Endothelial cell of umbilical vein (primary cell): ENCODE measurements at regions not wholly inside any gene's neighbourhood (a gene's known extent, or its start where the extent isn't known, plus 50 kb on each side); places are given as distances from the start of the nearest gene placed in this dataset.

Experiments
- BruUV-seq: library from RNA; stranded (reverse); fragments of 400-500 nt; replicated peaks from 2 replicates; lab custom pipeline; 2021; lab: Mats Ljungman, UMichigan
- CTCF ChIA-PET: fragments of 300-600, 350-600 bp; sonication (Branson Sonifier 250); formaldehyde crosslinking; loops from one replicate; lab custom pipeline; 2021; ENCODE audit warnings: antibody characterized with exemption, inconsistent platforms; lab: Charles Lee
- POLR2A ChIA-PET: fragments of 300-600, 350-600 bp; sonication (Branson Sonifier 250); formaldehyde crosslinking; loops from one replicate; lab custom pipeline; 2021; ENCODE audit warnings: antibody characterized with exemption, inconsistent platforms; lab: Charles Lee
- DNase-seq: peaks from one replicate; pipeline ENCODE4 v3.0.0-alpha.2; 2011; ENCODE audit warnings: low read depth, low spot score
- FAIRE-seq: peaks from 2 replicates; lab custom pipeline; 2011; peaks lifted over from hg19 to GRCh38; lab: Jason Lieb, UNC
- H2AFZ ChIP-seq: 2 replicates; pipeline ENCODE4 v1.6.0; 2012; ENCODE audit warnings: low read depth, low read length, control low read depth, inconsistent platforms
- H3K27ac ChIP-seq: 2 replicates; pipeline ENCODE4 v1.5.1; 2011; ENCODE audit warnings: low read depth, mild to moderate bottlenecking, control low read depth, low read length, moderate library complexity; ENCODE audit not compliant: insufficient read depth
- H3K27me3 ChIP-seq, 2 experiments: 2 replicates each; pipeline versions ENCODE4 v1.6.0 to v1.6.1; 2011; ENCODE audit warnings: low read length in 2 of 2, mixed read lengths in 1 of 2; ENCODE audit not compliant: control insufficient read depth in 2 of 2, insufficient read depth in 2 of 2
- H3K36me3 ChIP-seq, 2 experiments: 2 replicates in 1 of 2; 3 replicates in 1 of 2; pipeline ENCODE4 v1.5.1; 2011; ENCODE audit warnings: low read length in 2 of 2, mild to moderate bottlenecking in 1 of 2, moderate library complexity in 1 of 2; ENCODE audit not compliant: control insufficient read depth in 2 of 2, insufficient read depth in 2 of 2; ENCODE audit errors: extremely low read depth in 1 of 2
- H3K4me1 ChIP-seq: 3 replicates; pipeline ENCODE4 v1.5.1; 2011; ENCODE audit warnings: mild to moderate bottlenecking, low read length; ENCODE audit not compliant: control insufficient read depth, insufficient read depth; ENCODE audit errors: extremely low read depth
- H3K4me2 ChIP-seq: 2 replicates; pipeline ENCODE4 v1.6.1; 2011; ENCODE audit warnings: low read length, control low read depth, mixed read lengths; ENCODE audit not compliant: insufficient read depth
- H3K4me3 ChIP-seq, 3 experiments: fragments of 200-600 bp in 1 of 3; sonication (generic), shearing (Covaris generic) in 1 of 3; replicated peaks in 1 of 3; 2 replicates each; pipeline ENCODE4 v1.5.1; 2011 to 2016; ENCODE audit warnings: control low read depth in 3 of 3, low read length in 3 of 3, mild to moderate bottlenecking in 2 of 3, inconsistent platforms in 1 of 3, low read depth in 1 of 3, moderate library complexity in 1 of 3; ENCODE audit not compliant: insufficient read depth in 1 of 3
- H3K79me2 ChIP-seq: 2 replicates; pipeline ENCODE4 v1.6.0; 2012; ENCODE audit warnings: low read length, inconsistent platforms; ENCODE audit not compliant: control insufficient read depth, insufficient read depth
- H3K9ac ChIP-seq: replicated peaks from 2 replicates; pipeline ENCODE3; 2011; ENCODE audit warnings: low read length, control low read depth; ENCODE audit not compliant: insufficient read depth; ENCODE audit errors: extremely low read depth
- H3K9me1 ChIP-seq: replicated peaks from 3 replicates; pipeline ENCODE4 v1.6.0; 2011; ENCODE audit warnings: mild to moderate bottlenecking, low read length; ENCODE audit not compliant: control insufficient read depth, insufficient read depth; ENCODE audit errors: extremely low read depth
- H3K9me3 ChIP-seq: replicated peaks from 2 replicates; pipeline ENCODE4 v1.5.1; 2012; ENCODE audit warnings: low read length, inconsistent platforms; ENCODE audit not compliant: control insufficient read depth, insufficient read depth
- H4K20me1 ChIP-seq: replicated peaks from 2 replicates; pipeline ENCODE3; 2011; ENCODE audit warnings: mild to moderate bottlenecking, low read length; ENCODE audit not compliant: control insufficient read depth, insufficient read depth; ENCODE audit errors: extremely low read depth
- EZH2 ChIP-seq: IDR thresholded peaks from 2 replicates; pipeline ENCODE4 v1.6.1; 2012; ENCODE audit warnings: borderline replicate concordance, low read depth, mild to moderate bottlenecking, moderate library complexity, low read length, inconsistent platforms; ENCODE audit not compliant: severe bottlenecking
- FOS ChIP-seq: IDR thresholded peaks from 2 replicates; pipeline ENCODE4 v1.6.1; 2011; ENCODE audit warnings: mild to moderate bottlenecking, low read length, moderate library complexity, borderline replicate concordance; ENCODE audit not compliant: insufficient read depth
- GATA2 ChIP-seq: IDR thresholded peaks from 2 replicates; pipeline ENCODE4 v1.7.0; 2011; ENCODE audit warnings: low read depth, mild to moderate bottlenecking, moderate library complexity, mixed read lengths, low read length; ENCODE audit not compliant: insufficient read length, insufficient read depth
- JUN ChIP-seq: IDR thresholded peaks from 2 replicates; pipeline ENCODE4 v1.6.1; 2011; ENCODE audit warnings: borderline replicate concordance, low read depth; ENCODE audit not compliant: insufficient read length, insufficient read depth
- MYC ChIP-seq: IDR thresholded peaks from one replicate; pipeline ENCODE4 v1.6.1; 2011; ENCODE audit warnings: mild to moderate bottlenecking, low read depth, low read length
- POLR2A ChIP-seq: IDR thresholded peaks from 2 replicates; pipeline ENCODE4 v1.6.1; 2012; ENCODE audit warnings: low read depth, mild to moderate bottlenecking, control low read depth, low read length
- POLR2AphosphoS5 ChIP-seq: IDR thresholded peaks from 2 replicates; pipeline ENCODE4 v1.6.1; 2012; ENCODE audit warnings: low read depth, mild to moderate bottlenecking, control low read depth, low read length, moderate library complexity; ENCODE audit not compliant: insufficient read depth
- dilution Hi-C: fragments of 300-500 bp; cut with MboI; formaldehyde crosslinking; loops from one replicate; pipeline ENCODE4 v1.15.0; 2019; ENCODE audit warnings: low sequenced_read_pairs; ENCODE audit not compliant: extremely low pct_ligation_motif_present
- intact Hi-C: fragments of 100-400 bp; cut with micrococcal nuclease; formaldehyde crosslinking; loops from one replicate; pipeline ENCODE4 v1.10.0; 2022
- TF ChIP-seq, protein P1 (sequence below), 2 donors: IDR thresholded peaks; 1 replicate in 1 of 2; 2 replicates in 1 of 2; pipeline ENCODE4 v1.5.1; 2011; ENCODE audit warnings: low read length in 2 of 2, mild to moderate bottlenecking in 2 of 2, moderate library complexity in 2 of 2, control low read depth in 1 of 2, inconsistent platforms in 1 of 2, low read depth in 1 of 2; ENCODE audit not compliant: insufficient read depth in 1 of 2; ENCODE audit errors: extremely low read depth in 1 of 2
- TF ChIP-seq, protein P2 (sequence below): IDR thresholded peaks from 2 replicates; pipeline ENCODE4 v1.6.1; 2011; ENCODE audit not compliant: insufficient read depth, insufficient read length

DNA sequence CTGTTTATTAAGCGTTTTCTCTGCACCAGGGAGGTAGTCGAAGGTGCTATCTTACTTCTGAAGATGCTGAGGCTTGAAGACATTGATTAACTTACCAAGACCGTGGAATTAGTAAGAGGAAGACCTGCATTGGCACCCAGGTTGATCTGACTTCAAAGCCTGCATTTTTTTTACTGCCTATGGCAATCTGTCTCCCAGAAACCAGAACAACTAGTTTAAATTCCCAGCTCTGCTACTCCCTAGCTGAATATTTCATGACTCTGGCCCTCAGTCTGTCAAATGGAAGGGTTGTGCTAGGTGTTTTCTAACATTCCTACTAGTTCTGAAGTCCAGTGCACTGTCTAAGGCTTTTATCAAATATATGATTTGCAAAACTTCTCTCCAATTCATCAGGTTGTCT lies 52.0 kb upstream of the GRAMD1B start:
- BruUV-seq, result no TSS peak
- Histone ChIP-seq H3K4me3 (no peak overlapping the region), H3K27ac (no peak overlapping the region), H2AFZ (no peak overlapping the region), H3K9me1 (no peaks in the 10 kb centered on the region), H3K4me2 (no peak overlapping the region), H4K20me1 (no peaks in the 10 kb centered on the region), H3K4me1 (no peaks in the 10 kb centered on the region), H3K27me3 (peaks cover 4 to 5% of the 10 kb centered on the region in 2 experiments), H3K9ac (no peak overlapping the region), H3K79me2 (no peaks in the 10 kb centered on the region), H3K9me3 (no peaks in the 10 kb centered on the region), H3K36me3 (no peaks in the 10 kb centered on the region)
- ChIA-PET CTCF (no interaction called here), POLR2A (no interaction called here)
- DNase-seq (no peak), FAIRE-seq (no peak)
- dilution Hi-C loops (no loop called here), intact Hi-C loops (no loop called here)
- no peak for TF ChIP-seq POLR2AphosphoS5
- no peak for TF ChIP-seq JUN
- TF ChIP-seq EZH2, result no peak
- TF ChIP-seq, protein P1, sequence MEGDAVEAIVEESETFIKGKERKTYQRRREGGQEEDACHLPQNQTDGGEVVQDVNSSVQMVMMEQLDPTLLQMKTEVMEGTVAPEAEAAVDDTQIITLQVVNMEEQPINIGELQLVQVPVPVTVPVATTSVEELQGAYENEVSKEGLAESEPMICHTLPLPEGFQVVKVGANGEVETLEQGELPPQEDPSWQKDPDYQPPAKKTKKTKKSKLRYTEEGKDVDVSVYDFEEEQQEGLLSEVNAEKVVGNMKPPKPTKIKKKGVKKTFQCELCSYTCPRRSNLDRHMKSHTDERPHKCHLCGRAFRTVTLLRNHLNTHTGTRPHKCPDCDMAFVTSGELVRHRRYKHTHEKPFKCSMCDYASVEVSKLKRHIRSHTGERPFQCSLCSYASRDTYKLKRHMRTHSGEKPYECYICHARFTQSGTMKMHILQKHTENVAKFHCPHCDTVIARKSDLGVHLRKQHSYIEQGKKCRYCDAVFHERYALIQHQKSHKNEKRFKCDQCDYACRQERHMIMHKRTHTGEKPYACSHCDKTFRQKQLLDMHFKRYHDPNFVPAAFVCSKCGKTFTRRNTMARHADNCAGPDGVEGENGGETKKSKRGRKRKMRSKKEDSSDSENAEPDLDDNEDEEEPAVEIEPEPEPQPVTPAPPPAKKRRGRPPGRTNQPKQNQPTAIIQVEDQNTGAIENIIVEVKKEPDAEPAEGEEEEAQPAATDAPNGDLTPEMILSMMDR (IDR thresholded peaks at IDR 0.05; ENCODE audit: extremely low read depth in 1 of 2, insufficient read depth in 1 of 2, low read depth in 1 of 2, low read length in 2 of 2), result no peak
- no peak for TF ChIP-seq FOS
- no peak for TF ChIP-seq POLR2A
- no peak for TF ChIP-seq MYC
- TF ChIP-seq GATA2, result no peak
- TF ChIP-seq, protein P2, sequence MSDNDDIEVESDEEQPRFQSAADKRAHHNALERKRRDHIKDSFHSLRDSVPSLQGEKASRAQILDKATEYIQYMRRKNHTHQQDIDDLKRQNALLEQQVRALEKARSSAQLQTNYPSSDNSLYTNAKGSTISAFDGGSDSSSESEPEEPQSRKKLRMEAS, result no peak
